ENCODE measurements at regions not wholly inside any gene's neighbourhood (a gene's known extent, or its start where the extent isn't known, plus 50 kb on each side); places are given as distances from the start of the nearest gene placed in this dataset.

DNA sequence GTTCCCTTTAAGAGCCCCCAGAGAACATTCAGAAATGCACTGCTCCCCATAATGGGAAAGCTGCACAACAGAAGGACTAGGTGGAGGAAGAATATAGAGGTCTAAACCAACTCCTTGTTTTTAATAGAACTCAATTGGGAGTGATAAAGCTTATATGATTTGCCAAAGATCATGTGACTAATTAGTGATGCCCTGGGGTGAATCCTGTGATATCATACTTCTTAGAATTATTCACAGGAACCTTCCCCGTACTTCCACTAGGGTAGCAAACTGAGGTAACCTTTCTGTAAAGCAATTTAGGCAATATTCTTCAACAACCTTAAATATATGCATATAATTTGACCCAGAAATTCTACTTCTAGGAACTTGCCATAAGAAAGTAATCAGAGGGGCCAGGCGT is 84.4 kb downstream of the TFAP2A start:
- no peaks in the 10 kb centered on the region for H3K36me3 Mint-ChIP-seq (ENCODE audit: low read depth)
- no peak overlapping the region for H3K4me3 Mint-ChIP-seq
- H3K9me3 Mint-ChIP-seq: no peaks in the 10 kb centered on the region
- no peak for DNase-seq
- H3K27ac Mint-ChIP-seq: no peak overlapping the region
- TF ChIP-seq, protein P1, sequence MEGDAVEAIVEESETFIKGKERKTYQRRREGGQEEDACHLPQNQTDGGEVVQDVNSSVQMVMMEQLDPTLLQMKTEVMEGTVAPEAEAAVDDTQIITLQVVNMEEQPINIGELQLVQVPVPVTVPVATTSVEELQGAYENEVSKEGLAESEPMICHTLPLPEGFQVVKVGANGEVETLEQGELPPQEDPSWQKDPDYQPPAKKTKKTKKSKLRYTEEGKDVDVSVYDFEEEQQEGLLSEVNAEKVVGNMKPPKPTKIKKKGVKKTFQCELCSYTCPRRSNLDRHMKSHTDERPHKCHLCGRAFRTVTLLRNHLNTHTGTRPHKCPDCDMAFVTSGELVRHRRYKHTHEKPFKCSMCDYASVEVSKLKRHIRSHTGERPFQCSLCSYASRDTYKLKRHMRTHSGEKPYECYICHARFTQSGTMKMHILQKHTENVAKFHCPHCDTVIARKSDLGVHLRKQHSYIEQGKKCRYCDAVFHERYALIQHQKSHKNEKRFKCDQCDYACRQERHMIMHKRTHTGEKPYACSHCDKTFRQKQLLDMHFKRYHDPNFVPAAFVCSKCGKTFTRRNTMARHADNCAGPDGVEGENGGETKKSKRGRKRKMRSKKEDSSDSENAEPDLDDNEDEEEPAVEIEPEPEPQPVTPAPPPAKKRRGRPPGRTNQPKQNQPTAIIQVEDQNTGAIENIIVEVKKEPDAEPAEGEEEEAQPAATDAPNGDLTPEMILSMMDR (IDR thresholded peaks at IDR 0.05): no peak
- H3K4me1 Mint-ChIP-seq (ENCODE audit: low read depth): peaks cover 10% of the 10 kb centered on the region
- no peaks in the 10 kb centered on the region; the same call in 1 of the 2 replicates for H3K27me3 Mint-ChIP-seq (ENCODE audit: insufficient read depth)

GRCh38 chr6:10323018-10323417 is 91.9 kb downstream of the TFAP2A start:
- DNase-seq: peak; percentile 36
- Mint-ChIP-seq H3K36me3 (ENCODE audit: low read depth) (no peaks in the 10 kb centered on the region; the same call in 1 of the 2 replicates), H3K4me1 (ENCODE audit: low read depth) (peaks cover 27% of the 10 kb centered on the region), H3K27me3 (ENCODE audit: insufficient read depth) (no peaks in the 10 kb centered on the region; the same call in 1 of the 2 replicates), H3K9me3 (no peaks in the 10 kb centered on the region), H3K27ac (no peak overlapping the region), H3K4me3 (no peak overlapping the region)
- TF ChIP-seq, protein P1 (IDR thresholded peaks at IDR 0.05): no peak

- peak; percentile 39 for DNase-seq
- no peaks in the 10 kb centered on the region; the same call in 1 of the 2 replicates for H3K27me3 Mint-ChIP-seq (ENCODE audit: insufficient read depth)
- peak overlapping the region; percentile 52; the same call in 1 of the 2 replicates for H3K27ac Mint-ChIP-seq
- peak overlapping the region; percentile 47 for H3K4me3 Mint-ChIP-seq
- peaks cover 54% of the 10 kb centered on the region for H3K4me1 Mint-ChIP-seq (ENCODE audit: low read depth)
- no peaks in the 10 kb centered on the region for H3K9me3 Mint-ChIP-seq
- TF ChIP-seq, protein P1 (IDR thresholded peaks at IDR 0.05): no peak
- no peaks in the 10 kb centered on the region; the same call in 1 of the 2 replicates for H3K36me3 Mint-ChIP-seq (ENCODE audit: low read depth)
Measured at GRCh38 chr6:10320291-10320690, 94.6 kb downstream of the TFAP2A start.

- TF ChIP-seq, protein P1 (IDR thresholded peaks at IDR 0.05): no peak
Measured at GRCh38 chr6:10316373-10316721, 98.5 kb downstream of the TFAP2A start.

GRCh38 chr6:10315658-10316372 is 99.1 kb downstream of the TFAP2A start:
- H3K9me3 Mint-ChIP-seq: no peaks in the 10 kb centered on the region
- H3K27ac Mint-ChIP-seq: peak overlapping the region; percentile 89
- peaks cover 50% of the 10 kb centered on the region for H3K4me1 Mint-ChIP-seq (ENCODE audit: low read depth)
- peak; percentile 49 for DNase-seq
- H3K36me3 Mint-ChIP-seq (ENCODE audit: low read depth): no peaks in the 10 kb centered on the region; the same call in 1 of the 2 replicates
- no peaks in the 10 kb centered on the region; the same call in none of the 2 replicates for H3K27me3 Mint-ChIP-seq (ENCODE audit: insufficient read depth)
- H3K4me3 Mint-ChIP-seq: peak overlapping the region; percentile 85
- TF ChIP-seq, protein P1 (IDR thresholded peaks at IDR 0.05): 0 out of 2 replicates have a peak, but pooled peaks have one; percentile 4

More at GRCh38 chr6:10316373-10316721, 98.5 kb downstream of the TFAP2A start:
- H3K27me3 Mint-ChIP-seq (ENCODE audit: insufficient read depth): no peaks in the 10 kb centered on the region; the same call in none of the 2 replicates
- no peaks in the 10 kb centered on the region for H3K9me3 Mint-ChIP-seq
- H3K4me3 Mint-ChIP-seq: peak overlapping the region; percentile 85
- no peaks in the 10 kb centered on the region; the same call in 1 of the 2 replicates for H3K36me3 Mint-ChIP-seq (ENCODE audit: low read depth)
- peaks cover 49% of the 10 kb centered on the region for H3K4me1 Mint-ChIP-seq (ENCODE audit: low read depth)
- peak; percentile 96 for DNase-seq
- peak overlapping the region; percentile 89 for H3K27ac Mint-ChIP-seq

All from HFFc6 (cell line).